ENCODE measurements at regions not wholly inside any gene's neighbourhood (a gene's known extent, or its start where the extent isn't known, plus 50 kb on each side); places are given as distances from the start of the nearest gene placed in this dataset.

DNA sequence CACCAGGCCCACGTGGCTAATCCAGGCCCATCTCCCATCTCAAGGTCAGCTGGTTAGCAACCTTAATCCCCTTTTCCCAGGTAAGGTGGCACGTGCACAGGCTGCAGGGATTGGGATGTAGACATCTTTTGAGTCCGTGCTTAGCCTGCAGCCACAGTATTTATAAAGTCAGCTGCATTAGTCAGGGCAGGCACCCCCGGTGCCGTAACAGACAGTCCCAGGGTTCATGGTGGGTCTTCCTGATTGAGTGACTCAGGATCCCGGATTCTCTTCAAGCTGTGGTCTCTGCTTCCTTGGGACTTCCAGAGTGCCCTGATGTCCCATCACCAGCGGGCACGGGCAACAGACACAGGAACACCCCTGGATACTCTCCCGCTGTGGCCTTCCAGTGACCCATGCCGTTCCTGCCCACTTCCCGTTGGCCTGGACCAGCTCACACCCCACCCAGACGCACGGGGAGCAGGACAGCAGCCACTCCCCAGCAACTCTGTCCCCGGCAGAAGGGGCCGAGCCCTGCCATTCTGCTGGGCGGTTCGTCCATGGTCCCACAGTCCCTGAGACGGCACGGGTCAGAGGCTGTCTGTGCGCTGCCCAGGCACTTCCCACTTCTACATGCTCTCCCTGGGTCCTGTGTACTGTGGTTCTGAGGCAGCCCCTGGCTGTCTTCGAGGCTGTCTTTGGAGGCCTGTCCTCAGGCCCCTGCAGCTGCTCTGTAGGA, 248.6 kb upstream of the GSE1 start:
- DNase-seq, result no peak

DNA sequence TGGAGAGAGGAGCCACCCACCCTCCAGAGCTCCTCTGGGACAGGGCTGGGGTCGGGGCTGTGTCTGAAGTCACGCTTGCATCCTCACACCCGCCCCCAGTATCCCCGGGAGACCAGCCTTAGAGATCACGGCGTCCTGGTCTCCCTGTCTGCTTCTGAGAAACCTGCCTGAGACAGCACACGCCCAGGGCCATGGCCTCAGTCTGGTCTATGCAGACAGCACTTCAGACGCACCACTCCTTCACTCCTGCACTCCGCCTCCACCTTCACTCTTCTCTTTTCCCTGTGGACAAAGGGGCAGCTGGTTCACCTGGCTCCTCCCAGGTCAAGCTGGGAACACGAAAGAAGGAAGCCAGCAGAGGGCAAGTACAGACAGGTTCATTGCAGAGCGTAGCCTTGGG, 248.0 kb upstream of the GSE1 start:
- peak; percentile 48 for DNase-seq

DNA sequence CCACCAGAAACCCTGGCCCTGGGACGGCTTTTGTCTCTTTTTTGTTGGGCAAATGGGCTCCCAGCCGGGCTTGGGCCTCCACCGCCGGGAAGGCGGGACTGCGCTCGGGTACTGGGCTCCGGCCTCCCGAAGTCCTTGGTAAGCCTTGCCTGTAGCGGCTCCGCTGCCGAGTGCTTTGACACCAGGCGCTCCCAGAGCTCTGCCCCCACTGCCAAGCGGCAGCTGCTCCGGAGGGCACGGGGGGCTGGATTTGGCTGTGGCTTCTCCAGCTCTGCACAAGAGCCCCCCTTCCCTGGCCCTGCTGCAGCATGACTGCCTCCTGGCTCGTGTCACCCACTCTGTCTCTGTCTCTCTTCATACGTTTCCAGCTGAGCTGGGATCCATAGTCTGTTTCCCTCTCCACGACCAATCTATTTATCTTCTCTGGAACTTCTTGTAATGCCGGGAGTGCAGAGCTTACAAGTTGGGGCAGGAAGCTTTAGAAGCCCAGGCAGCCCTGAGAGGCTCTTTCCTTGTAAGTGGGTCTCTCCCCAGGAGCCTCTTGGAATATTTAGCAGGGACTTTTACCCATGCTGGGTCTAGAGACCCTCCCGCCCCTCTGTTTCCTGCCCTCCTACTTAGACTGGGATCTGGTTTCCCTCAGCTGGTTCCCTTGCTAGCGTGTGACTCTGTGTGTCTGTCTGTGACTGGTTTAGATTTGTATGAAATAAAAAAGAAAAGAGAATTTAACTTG, 246.9 kb upstream of the GSE1 start:
- no peak for DNase-seq

DNA sequence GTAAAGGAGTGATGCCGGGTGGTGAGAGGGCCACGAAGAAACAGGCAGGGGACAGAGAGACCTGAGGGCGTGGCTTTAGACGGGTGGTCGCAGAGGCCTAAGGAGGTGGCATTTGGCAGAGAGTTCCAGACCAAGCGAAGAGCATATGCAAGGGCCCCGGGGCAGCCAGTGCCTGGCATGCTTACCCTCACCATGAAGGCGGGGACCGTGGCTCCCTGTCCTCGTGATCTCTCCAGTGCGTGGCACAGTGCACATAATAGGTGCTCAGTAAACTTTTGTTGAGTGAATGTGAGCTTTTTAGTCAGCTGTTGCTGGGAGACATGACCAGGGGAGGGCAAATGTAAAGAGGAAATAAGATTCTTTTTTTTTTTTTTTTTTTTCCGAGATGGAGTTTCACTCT, 245.6 kb upstream of the GSE1 start:
- no peak for DNase-seq

DNA sequence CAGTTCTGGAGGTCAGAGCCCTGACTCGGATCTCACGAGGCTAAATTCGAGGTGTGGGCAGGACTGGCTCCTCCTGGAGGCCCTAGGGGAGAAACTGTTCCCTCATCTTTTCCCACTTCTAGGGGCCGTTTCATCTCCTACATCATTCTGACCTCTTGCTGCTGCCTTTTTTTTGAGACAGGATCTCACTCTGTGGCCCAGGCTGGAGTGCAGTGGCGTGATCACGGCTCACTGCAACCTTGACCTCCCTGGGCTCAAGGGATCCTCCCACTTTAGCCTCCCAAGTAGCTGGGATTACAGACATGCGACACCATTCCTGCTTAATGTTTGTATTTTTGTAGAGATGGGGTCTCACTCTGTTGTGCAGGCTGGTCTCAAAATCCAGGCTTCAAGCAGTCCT, 244.1 kb upstream of the GSE1 start:
- DNase-seq, result no peak

DNA sequence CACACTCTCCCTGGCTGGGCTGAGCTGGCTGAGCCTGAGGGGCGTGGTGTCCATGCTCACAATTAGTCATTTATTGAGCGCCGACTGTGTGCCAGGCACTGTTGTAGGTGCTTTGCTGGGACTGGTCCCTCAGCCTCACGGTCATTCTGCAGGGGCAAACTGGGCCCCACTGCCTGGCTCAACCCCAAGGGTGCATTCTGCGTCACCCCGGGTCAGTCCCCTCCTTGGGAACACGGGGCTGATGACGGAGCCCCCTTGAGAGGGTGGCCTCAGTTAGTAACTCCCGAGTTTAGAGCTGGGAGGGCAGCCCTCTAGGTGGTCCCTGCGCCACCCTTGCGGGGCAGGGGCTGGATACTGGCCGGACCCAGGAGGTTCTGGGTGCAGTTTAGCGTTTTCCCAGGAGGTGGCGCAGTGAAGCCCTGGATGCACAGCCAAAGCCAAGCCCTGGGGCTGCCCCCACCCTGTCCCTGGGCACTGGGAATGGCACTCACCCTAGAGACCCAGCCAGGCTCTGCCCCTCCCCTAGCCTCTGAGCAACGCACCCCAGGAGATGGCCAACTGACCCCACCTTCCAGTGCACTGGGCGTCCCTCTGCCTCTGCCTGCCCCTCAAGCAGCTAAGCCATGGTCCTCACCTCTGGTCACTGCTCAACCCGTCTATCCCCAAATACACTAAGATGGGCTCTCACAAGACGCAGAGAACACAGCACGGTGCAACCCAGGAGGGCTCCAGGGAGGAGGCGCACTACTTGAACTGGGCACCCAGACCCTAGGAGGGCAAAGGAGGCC, 243.2 kb upstream of the GSE1 start:
- DNase-seq, result no peak

DNA sequence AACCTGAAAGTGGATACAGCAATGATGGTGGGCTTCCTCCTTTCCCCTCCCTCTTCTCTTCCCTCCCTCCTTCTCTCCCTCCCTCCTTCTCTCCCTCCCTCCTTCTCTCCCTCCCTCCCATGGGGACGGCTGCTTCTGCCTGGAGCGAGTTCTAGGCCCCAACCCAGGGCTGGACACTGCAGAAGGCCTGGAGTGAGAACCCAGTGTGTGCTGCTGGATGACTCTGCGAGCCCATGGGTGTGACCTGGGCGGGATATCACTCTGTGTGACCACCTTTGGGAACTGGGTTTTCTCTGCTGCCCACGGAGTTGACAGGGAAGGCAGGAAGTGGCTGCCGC, 242.6 kb upstream of the GSE1 start:
- DNase-seq, result no peak

DNA sequence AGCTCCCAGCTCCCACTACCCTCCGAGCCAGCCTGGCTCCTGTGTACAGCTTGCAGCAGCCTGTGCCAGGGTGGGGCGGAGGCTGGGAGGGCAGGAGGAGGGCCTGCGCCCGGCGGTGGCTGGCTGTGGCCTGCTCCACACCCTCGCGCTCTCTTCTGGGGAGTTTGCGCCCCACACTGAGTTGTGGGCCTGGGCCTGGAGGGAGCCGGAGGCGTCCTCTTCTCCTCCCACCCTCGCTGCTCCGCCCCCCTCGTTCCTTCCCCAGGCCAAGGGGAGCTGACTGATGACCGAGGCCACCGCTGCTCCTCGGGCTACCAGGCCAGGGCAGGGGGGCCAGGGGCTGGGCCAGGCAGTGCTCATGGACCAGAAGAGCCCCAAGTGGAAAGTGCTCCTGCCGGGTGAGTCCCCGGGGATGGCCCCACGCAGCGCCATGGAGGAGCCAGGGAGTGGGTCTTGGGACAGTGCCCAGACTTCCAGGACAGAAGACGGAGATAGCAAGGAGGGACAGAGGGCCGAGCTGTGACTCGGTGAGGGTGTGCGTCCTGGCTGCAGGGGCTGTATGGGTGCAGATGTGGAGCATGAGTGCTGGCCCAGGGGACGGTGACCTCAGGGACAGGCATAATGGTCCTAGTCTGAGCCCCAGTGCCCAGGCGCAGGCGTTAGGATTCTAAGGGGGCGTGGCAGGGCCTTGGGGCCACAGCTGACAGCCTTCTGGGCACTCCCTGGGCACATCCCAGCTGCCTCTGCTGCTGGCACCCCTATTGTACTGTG, 242.1 kb upstream of the GSE1 start:
- DNase-seq, result no peak

DNA sequence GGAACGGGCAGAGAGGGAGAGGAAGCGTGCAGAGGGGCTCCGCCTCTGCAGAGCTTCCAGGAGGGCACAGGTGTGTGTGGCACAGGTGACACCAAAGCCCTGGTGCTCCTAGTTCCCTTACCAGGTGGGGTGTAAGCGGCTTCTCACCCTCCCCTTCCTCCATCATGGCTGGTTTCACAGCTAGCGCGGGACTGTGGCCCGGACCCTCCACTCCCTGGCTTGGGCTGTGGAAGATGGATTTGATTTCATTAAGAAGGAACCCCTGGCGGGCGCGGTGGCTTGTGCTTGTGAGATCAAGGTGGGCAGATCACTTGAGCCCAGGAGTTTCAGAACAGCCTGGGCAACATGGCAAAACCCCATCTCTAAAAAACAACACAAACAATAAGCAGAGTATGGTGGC, 241.2 kb upstream of the GSE1 start:
- no peak for DNase-seq

DNA sequence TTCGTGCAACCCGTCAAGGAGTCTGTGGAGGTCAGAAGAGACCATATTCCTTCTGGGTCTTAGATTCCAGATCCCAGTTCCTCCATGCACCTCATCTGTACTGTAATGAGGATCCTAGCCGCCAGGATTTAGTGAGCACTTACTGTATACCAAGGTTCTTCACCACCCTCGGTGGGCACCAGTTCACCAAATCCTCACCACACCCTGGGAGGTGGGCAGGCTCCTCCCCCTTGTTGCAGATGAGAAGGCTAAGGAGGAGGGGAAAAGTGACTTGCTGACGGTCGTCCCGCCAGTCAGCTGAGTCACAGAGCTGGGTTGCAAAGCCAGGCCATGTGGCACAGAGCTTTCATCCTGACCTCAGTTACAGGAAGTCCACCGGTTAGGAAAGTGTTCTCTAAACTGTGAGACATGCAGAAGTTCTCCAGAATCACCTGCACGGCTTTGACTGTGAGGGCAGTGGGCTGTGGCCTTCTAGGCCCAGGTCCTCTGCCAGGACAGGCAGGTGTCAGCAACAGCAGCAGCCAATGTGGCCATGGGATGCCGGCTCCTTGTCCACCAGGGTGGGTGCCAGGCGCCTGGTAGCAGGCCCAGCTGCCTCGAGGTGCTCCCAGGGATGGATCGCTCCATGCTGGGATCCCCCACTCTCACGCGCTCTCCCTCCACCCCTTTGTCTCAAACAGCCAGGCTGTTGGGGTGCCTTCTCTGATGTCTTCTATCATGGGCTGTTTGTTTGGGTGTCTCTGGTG, 240.3 kb upstream of the GSE1 start:
- DNase-seq, result no peak

DNA sequence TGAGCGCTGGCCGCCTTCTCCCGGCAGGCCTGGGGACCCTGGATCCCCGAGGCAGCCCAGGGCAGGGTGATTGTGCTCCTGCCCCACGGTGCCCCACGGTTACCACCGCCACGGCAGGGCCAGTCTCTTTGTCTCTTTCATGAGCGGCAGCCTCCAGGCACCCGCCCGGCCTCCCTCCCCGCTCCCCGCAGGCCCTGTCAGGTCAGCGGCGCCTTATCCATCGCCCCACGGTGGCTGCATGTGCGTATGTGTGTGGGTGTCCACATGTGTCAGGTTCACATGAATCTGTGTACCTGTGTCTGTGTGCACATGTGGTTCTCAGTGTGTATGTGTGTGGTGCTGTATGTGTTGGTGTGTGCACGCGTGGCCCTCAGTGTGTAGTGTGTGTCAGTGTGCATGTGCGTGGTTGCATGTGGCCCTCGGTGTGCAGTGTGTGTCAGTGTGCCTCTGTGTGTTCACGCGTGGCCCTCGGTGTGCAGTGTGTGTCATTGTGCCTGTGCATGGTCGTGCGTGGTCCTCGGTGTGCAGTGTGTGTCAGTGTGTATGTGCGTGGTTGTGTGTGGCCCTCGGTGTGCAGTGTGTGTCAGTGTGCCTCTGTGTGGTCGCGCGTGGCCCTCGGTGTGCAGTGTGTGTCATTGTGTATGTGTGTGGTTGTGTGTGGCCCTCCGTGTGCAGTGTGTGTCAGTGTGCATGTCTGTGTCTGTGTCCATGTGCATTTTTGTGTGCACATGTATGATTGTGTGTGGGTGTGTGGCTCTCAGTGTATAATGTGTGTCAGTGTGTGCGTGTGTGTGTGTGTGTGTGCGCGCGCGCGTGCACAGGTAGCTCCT, 239.2 kb upstream of the GSE1 start:
- DNase-seq, result no peak

DNA sequence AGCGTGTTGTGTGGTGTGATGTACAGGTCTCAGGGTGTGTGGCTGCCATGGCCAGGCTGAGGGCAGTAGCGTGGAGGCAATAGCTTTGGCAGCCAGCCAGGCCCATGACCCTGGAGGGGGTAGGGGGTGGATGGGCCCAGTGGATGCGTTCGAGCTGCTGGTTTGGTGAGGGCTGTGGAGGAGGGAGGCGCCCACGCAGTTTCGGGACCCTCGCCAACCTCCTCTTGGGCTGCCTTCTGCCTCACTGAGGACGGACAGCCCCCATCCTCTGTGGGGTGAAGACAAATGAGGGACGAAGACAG, 238.6 kb upstream of the GSE1 start:
- DNase-seq, result no peak

DNA sequence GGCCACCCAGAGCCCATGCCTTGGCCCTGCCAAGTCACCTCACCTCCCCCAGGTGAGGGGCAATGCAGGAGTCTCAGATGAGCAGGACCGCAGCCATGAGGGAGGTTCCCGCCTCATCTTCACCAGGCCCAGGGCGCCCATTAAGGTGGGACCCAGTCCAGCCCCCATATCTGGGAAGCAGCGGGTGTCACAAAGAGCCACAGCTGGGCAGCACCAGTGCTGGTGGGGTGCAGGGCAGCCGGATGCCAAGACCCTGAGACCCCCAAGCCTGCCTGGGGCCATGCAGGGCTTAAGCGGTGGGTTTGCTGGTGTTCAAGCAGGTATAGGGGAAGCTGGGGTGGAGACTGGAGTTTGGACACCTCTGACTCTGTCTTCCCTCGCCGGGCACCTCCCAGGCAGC, 237.8 kb upstream of the GSE1 start:
- DNase-seq, result no peak

DNA sequence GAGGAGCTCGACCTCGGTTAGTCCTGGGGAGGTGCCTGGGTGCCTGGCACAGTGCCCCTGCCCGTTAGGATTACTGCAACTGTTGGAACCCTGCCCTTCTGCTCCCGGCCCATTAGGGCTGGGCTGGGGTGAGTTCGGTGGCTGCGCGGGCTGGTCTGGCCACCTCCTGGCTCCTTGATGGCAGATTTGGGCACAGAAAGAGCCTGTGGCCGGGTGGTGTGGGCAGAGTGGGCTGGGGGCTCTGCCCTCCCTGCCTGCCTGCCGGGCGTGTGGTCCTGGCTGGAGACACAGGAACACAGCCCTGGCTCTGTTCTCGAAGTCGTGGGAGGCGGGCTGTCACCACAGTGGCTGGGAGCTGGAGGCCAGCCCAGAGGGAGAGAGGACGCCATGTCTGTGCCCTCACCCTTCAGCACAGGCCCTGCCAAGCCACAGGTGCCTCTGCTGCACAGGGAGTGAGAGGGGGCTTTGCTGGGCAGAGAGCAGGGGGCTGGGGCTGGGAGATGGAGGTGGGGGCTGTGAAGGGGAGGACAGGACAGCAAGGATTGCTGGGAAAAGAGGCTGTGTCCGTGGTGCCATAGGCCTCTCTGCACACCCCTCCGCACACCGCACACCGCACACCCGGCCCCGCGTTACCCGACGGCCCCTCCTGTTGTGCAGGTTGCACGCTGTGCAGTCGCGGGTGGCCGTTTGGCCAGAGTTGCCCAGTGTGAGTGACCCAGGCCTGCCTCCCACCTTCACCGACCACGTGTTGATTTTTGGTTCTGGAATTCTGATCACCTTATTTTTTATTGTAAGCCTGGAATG, 236.6 kb upstream of the GSE1 start:
- DNase-seq, result no peak

DNA sequence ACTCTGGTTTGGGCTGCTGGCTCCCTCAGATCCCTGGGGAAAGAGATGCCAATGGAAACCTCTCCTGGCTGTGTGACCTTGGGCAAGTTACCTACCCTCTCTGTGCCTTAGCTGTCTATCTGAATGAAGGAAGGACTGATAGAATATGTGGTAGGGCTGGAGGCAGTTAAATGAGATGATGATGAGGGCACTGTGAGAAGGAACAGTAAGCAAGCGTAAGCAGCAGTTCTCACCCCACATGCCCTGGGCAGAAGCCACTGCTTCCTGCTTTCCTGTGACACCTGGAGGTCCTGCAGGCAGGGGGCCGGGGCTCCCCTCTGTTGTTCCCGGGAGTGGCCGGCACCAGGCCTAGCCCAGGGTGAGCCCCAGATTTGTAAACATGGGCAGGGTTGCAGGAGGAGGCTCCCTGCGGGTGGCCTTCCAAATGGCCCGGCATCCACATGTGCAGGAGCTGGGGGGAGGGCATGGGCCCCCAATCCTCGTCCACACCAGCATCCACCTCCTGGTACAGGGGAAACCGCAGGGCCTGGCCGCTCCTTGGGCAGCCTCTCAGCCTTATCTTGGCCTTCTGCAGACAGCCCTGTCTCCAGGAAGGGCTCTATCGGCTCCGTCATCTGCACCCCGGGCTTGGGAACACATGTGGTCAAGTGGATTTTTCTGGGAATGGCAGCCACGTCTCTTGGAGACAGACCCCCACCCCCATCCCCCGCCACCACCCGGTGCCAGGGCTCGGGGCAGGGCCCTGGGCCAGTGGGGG, 235.6 kb upstream of the GSE1 start:
- DNase-seq, result no peak

DNA sequence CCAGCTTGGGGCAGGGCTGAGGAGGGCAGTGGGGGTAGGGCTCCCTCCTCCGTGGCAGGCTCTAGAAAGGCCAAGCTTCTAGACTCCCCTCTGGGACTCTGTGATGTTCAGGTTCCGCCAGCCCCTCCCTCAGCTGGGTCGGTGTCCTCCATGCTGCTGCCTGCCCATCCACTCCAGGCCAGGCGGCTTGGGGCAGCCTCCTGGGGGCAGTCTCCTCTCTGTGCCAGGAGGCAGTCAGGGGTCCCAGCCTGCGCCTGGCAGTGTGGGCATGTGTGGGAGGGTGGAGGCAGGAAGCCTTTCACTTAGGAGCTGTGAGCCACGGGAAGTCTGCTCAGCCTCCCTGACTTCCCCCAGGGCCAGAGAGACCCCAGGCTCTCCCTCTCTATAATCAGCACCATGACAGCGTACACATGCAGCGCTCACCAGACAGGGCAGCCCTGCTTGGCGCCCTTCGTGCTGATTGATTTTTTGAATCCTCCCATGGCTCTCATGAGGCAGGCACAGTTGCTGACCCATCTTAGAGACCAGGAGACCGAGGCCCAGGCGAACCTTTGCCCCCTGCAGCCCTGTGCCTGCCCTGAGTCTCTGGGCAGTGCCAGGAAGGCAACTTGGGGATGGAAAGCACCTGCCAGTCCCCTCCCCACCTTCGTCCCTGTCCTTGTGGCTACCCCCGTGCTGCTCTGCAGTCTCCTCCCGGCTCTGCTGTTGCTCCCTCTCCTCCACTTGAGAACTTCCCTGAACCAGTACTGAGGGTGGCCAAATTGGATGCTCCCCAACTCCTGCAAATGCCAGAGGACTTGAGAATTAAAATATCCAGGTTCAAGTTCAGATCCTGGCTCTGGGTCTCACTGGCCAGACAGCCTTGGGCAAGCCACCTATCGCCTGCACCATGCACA, 234.7 kb upstream of the GSE1 start:
- no peak for DNase-seq

DNA sequence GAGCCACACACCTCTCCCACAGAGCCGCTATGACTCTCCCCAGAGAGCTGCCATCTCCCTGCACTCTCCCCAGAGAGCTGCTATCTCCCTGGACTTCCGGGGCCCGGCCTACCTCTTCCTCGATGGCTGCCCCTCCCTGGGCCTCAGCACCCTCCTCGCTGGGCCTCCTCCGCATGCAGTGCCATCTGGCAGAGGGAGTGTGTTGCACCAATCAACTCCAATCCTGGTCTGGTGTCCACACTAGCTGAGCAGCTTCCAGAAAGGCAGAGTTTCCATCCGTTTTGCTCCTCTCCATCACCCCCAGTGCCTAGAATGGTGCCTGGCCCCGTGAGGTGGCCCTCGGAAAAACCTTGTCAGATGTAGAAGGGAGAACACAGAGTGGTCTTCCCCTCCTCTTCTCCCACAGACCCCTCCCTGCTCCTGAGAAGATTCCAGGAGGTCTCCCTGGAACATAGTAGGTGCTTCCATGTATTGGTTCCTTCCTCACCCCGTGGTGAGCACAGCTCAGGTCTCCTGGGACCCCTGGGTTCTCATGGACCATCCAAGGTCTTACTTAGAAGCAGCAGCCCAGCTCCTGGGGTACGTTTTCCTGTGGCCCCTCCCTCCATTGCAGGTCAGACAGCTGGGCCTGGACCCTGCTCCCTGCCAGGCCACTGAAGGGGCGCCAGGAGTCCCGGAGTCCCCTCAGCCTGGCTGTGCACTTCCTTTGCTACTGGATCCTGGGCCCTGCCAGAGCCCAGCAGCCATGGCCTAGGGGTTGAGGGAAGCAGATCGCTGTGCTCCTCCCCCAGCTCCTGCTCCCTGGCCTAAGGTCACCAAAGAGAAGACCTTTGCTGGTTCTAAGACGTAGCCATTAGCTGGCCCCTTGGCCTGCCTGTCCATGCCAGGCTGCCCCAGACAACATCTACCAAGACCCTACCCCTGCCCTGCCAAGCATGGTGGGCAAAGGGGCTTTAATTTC, 233.8 kb upstream of the GSE1 start:
- DNase-seq, result no peak

DNA sequence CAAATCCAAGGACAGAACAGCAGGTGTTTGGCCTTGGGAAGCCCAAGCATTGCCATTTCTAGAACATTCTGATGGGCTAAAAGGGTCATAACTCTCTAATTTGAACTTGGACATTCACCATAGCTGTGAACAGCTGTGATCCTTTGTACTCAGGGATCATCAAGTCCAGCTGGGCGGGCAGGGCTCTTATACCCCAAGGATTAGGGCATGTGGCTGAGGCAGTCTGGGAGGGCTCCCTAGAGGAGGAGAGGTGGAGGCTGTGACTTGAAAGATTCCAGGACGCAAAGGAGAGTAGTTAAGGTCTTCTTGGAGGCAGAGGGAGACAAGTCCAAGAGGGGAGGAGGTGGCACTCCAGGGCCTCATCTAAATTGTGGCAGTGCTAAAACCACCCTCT, 233.1 kb upstream of the GSE1 start:
- DNase-seq, result no peak

All from NCI-H510A treated with DMSO at 0.1 percent for 48 hours (cell line).